ENCODE measurements at regions not wholly inside any gene's neighbourhood (a gene's known extent, or its start where the extent isn't known, plus 50 kb on each side); places are given as distances from the start of the nearest gene placed in this dataset.

- no peaks in the 10 kb centered on the region for H3K79me2 ChIP-seq (ENCODE audit: insufficient read depth, low read length)
- H3F3A ChIP-seq (ENCODE audit: low read depth) = no peaks in the 10 kb centered on the region
- no peaks in the 10 kb centered on the region for H3K4me1 ChIP-seq (ENCODE audit: insufficient read depth, low read length, poor library complexity, severe bottlenecking)
- no peak overlapping the region for H3K4me2 ChIP-seq (ENCODE audit: low read depth, low read length, poor library complexity, severe bottlenecking)
- TF ChIP-seq EZH2phosphoT487 (IDR thresholded peaks at IDR 0.05; ENCODE audit: borderline replicate concordance) (no peak), CTCF (conservative IDR thresholded peaks at IDR 0.05; ENCODE audit: low read length) (no peak)
- H3K27me3 ChIP-seq (ENCODE audit: insufficient read depth, low read length, poor library complexity, severe bottlenecking) = no peaks in the 10 kb centered on the region
- H3K9ac ChIP-seq (ENCODE audit: low read depth, low read length, poor library complexity, severe bottlenecking) = no peak overlapping the region
- H3K4me3 ChIP-seq (ENCODE audit: low read length, poor library complexity, severe bottlenecking) = no peak overlapping the region
- no peaks in the 10 kb centered on the region for H3K9me3 ChIP-seq (ENCODE audit: insufficient read depth, low read depth, low read length)
- H2AFZ ChIP-seq (ENCODE audit: low read length) = no peak overlapping the region
- H3K9me2 ChIP-seq (replicated peaks; ENCODE audit: low read depth, low read length) = no peaks in the 10 kb centered on the region
- no peaks in the 10 kb centered on the region for H4K20me1 ChIP-seq (ENCODE audit: insufficient read depth, low read length, poor library complexity, severe bottlenecking)
- no peaks in the 10 kb centered on the region for H3K36me3 ChIP-seq (ENCODE audit: insufficient read depth, low read length)
These were observed 283.9 kb upstream of the ISL1 start for GRCh38 chr5:51099173-51099853.

GRCh38 chr5:51104556-51104955 lies 278.7 kb upstream of the ISL1 start:
- H3K9ac ChIP-seq (ENCODE audit: low read depth, low read length, poor library complexity, severe bottlenecking) = no peak overlapping the region
- H3K27me3 ChIP-seq (ENCODE audit: insufficient read depth, low read length, poor library complexity, severe bottlenecking) = no peaks in the 10 kb centered on the region
- no peaks in the 10 kb centered on the region for H3F3A ChIP-seq (ENCODE audit: low read depth)
- TF ChIP-seq CTCF (conservative IDR thresholded peaks at IDR 0.05; ENCODE audit: low read length) = no peak
- TF ChIP-seq EZH2phosphoT487 (IDR thresholded peaks at IDR 0.05; ENCODE audit: borderline replicate concordance) = no peak
- H3K9me3 ChIP-seq (ENCODE audit: insufficient read depth, low read depth, low read length) = no peaks in the 10 kb centered on the region
- no peak overlapping the region for H3K4me3 ChIP-seq (ENCODE audit: low read length, poor library complexity, severe bottlenecking)
- H3K9me2 ChIP-seq (replicated peaks; ENCODE audit: low read depth, low read length) = no peaks in the 10 kb centered on the region
- H3K4me2 ChIP-seq (ENCODE audit: low read depth, low read length, poor library complexity, severe bottlenecking) = no peak overlapping the region
- no peaks in the 10 kb centered on the region for H3K79me2 ChIP-seq (ENCODE audit: insufficient read depth, low read length)
- no peaks in the 10 kb centered on the region for H4K20me1 ChIP-seq (ENCODE audit: insufficient read depth, low read length, poor library complexity, severe bottlenecking)
- H2AFZ ChIP-seq (ENCODE audit: low read length) = no peak overlapping the region
- H3K4me1 ChIP-seq (ENCODE audit: insufficient read depth, low read length, poor library complexity, severe bottlenecking) = no peaks in the 10 kb centered on the region
- H3K36me3 ChIP-seq (ENCODE audit: insufficient read depth, low read length) = no peaks in the 10 kb centered on the region

- TF ChIP-seq CTCF (conservative IDR thresholded peaks at IDR 0.05; ENCODE audit: low read length) = no peak
- TF ChIP-seq EZH2phosphoT487 (IDR thresholded peaks at IDR 0.05; ENCODE audit: borderline replicate concordance) = no peak
- no peaks in the 10 kb centered on the region for H3K36me3 ChIP-seq (ENCODE audit: insufficient read depth, low read length)
- H3K4me3 ChIP-seq (ENCODE audit: low read length, poor library complexity, severe bottlenecking) = no peak overlapping the region
- no peak overlapping the region for H3K9ac ChIP-seq (ENCODE audit: low read depth, low read length, poor library complexity, severe bottlenecking)
- H3F3A ChIP-seq (ENCODE audit: low read depth) = no peaks in the 10 kb centered on the region
- H3K4me2 ChIP-seq (ENCODE audit: low read depth, low read length, poor library complexity, severe bottlenecking) = no peak overlapping the region
- H3K79me2 ChIP-seq (ENCODE audit: insufficient read depth, low read length) = no peaks in the 10 kb centered on the region
- no peaks in the 10 kb centered on the region for H3K27me3 ChIP-seq (ENCODE audit: insufficient read depth, low read length, poor library complexity, severe bottlenecking)
- H3K4me1 ChIP-seq (ENCODE audit: insufficient read depth, low read length, poor library complexity, severe bottlenecking) = no peaks in the 10 kb centered on the region
- no peaks in the 10 kb centered on the region for H3K9me3 ChIP-seq (ENCODE audit: insufficient read depth, low read depth, low read length)
- no peak overlapping the region for H2AFZ ChIP-seq (ENCODE audit: low read length)
- H3K9me2 ChIP-seq (replicated peaks; ENCODE audit: low read depth, low read length) = no peaks in the 10 kb centered on the region
- no peaks in the 10 kb centered on the region for H4K20me1 ChIP-seq (ENCODE audit: insufficient read depth, low read length, poor library complexity, severe bottlenecking)
These were observed 273.4 kb upstream of the ISL1 start for GRCh38 chr5:51109786-51110410.
